ENCODE measurements at regions not wholly inside any gene's neighbourhood (a gene's known extent, or its start where the extent isn't known, plus 50 kb on each side); places are given as distances from the start of the nearest gene placed in this dataset.

- TF ChIP-seq POLR2A (IDR thresholded peaks at IDR 0.05): no peak
- TF ChIP-seq, protein P1, sequence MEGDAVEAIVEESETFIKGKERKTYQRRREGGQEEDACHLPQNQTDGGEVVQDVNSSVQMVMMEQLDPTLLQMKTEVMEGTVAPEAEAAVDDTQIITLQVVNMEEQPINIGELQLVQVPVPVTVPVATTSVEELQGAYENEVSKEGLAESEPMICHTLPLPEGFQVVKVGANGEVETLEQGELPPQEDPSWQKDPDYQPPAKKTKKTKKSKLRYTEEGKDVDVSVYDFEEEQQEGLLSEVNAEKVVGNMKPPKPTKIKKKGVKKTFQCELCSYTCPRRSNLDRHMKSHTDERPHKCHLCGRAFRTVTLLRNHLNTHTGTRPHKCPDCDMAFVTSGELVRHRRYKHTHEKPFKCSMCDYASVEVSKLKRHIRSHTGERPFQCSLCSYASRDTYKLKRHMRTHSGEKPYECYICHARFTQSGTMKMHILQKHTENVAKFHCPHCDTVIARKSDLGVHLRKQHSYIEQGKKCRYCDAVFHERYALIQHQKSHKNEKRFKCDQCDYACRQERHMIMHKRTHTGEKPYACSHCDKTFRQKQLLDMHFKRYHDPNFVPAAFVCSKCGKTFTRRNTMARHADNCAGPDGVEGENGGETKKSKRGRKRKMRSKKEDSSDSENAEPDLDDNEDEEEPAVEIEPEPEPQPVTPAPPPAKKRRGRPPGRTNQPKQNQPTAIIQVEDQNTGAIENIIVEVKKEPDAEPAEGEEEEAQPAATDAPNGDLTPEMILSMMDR (IDR thresholded peaks at IDR 0.05): no peak
Measured at GRCh38 chr11:100630898-100631297, 56.2 kb upstream of the ARHGAP42 start.
